HEK293 (cell line): ENCODE measurements at regions not wholly inside any gene's neighbourhood (a gene's known extent, or its start where the extent isn't known, plus 50 kb on each side); places are given as distances from the start of the nearest gene placed in this dataset.

ENCODE experiments used
- CTCF ChIA-PET: fragments of 350-600 bp; formaldehyde crosslinking; extraction: SDS; loops from one replicate; lab custom pipeline; 2021; ENCODE audit warnings: antibody characterized with exemption; lab: Yijun Ruan, JAX
- POLR2A ChIA-PET: fragments of 300-600 bp; formaldehyde crosslinking; extraction: SDS; loops from one replicate; lab custom pipeline; 2020; ENCODE audit warnings: antibody characterized with exemption, inconsistent platforms; lab: Yijun Ruan, JAX
- H3K27ac ChIP-seq: fragments of 200-500 bp; sonication (Bioruptor generic); 2 replicates; pipeline ENCODE4 v1.5.1; 2014; ENCODE audit warnings: low read depth, low read length, control low read depth, inconsistent platforms; ENCODE audit errors: extremely low read depth
- H3K36me3 ChIP-seq, 2 experiments: fragments of 200-500 bp in 1 of 2; sonication (Bioruptor generic) in 1 of 2; 1 replicate in 1 of 2; 2 replicates in 1 of 2; pipeline ENCODE4 v1.5.1; 2014 to 2017; ENCODE audit warnings: inconsistent platforms in 2 of 2, low read length in 2 of 2; ENCODE audit not compliant: control insufficient read depth in 2 of 2, insufficient read depth in 1 of 2
- H3K4me1 ChIP-seq: fragments of 200-500 bp; sonication (Bioruptor generic); 2 replicates; pipeline ENCODE4 v1.5.1; 2014; ENCODE audit warnings: mild to moderate bottlenecking, low read length, inconsistent platforms; ENCODE audit not compliant: control insufficient read depth, insufficient read depth
- H3K4me3 ChIP-seq: 2 replicates; pipeline ENCODE4 v1.5.1; 2011; ENCODE audit warnings: low read depth, mild to moderate bottlenecking, control low read depth, low read length, moderate library complexity
- H3K9me3 ChIP-seq: fragments of 200-500 bp; sonication (Bioruptor generic); 2 replicates; pipeline ENCODE4 v1.5.1; 2014; ENCODE audit warnings: low read depth, low read length, inconsistent platforms; ENCODE audit not compliant: control insufficient read depth, insufficient read depth
- PRDM1 ChIP-seq: fragments of 450-650 bp; formaldehyde crosslinking; IDR thresholded peaks from 2 replicates; pipeline ENCODE4; 2016; ENCODE audit warnings: missing biosample characterization, missing genetic modification characterization
- ZBTB17 ChIP-seq: fragments of 450-650 bp; formaldehyde crosslinking; IDR thresholded peaks from 2 replicates; pipeline ENCODE4 v1.5.1; 2016; ENCODE audit warnings: missing biosample characterization, missing genetic modification characterization
- ZNF10 ChIP-seq: fragments of 450-650 bp; formaldehyde crosslinking; IDR thresholded peaks from 2 replicates; pipeline ENCODE4 v1.5.1; 2017; ENCODE audit warnings: missing biosample characterization, missing genetic modification characterization
- ZNF202 ChIP-seq: fragments of 450-650 bp; formaldehyde crosslinking; IDR thresholded peaks from 2 replicates; pipeline ENCODE4 v1.5.1; 2016; ENCODE audit warnings: missing biosample characterization, missing genetic modification characterization, borderline replicate concordance
- ZNF404 ChIP-seq: fragments of 450-650 bp; formaldehyde crosslinking; IDR thresholded peaks from 2 replicates; pipeline ENCODE4 v1.5.1; 2017; ENCODE audit warnings: missing biosample characterization, missing genetic modification characterization
- ZNF416 ChIP-seq: fragments of 450-650 bp; formaldehyde crosslinking; IDR thresholded peaks from 2 replicates; pipeline ENCODE4 v1.5.1; 2016; ENCODE audit warnings: missing biosample characterization, missing genetic modification characterization
- ZNF677 ChIP-seq: fragments of 450-650 bp; IDR thresholded peaks from 2 replicates; pipeline ENCODE4 v1.5.0; 2018; ENCODE audit warnings: missing biosample characterization, mild to moderate bottlenecking, missing genetic modification characterization, moderate library complexity
- TF ChIP-seq, protein P1 (sequence below): fragments of 450-650 bp; formaldehyde crosslinking; conservative IDR thresholded peaks from 2 replicates; pipeline ENCODE4 v1.5.1; 2016; ENCODE audit warnings: low read depth, missing biosample characterization, missing genetic modification characterization
- TF ChIP-seq, protein P2 (sequence below): fragments of 450-650 bp; formaldehyde crosslinking; IDR thresholded peaks from 2 replicates; pipeline ENCODE4 v1.5.1; 2017; ENCODE audit warnings: missing biosample characterization, missing genetic modification characterization
- TF ChIP-seq, protein P3 (sequence below): fragments of 450-650 bp; IDR thresholded peaks from 2 replicates; pipeline ENCODE4 v1.5.1; 2018; ENCODE audit warnings: missing biosample characterization, missing genetic modification characterization
- TF ChIP-seq, protein P4 (sequence below): fragments of 450-650 bp; formaldehyde crosslinking; IDR thresholded peaks from 2 replicates; pipeline ENCODE4 v1.5.1; 2017; ENCODE audit warnings: missing biosample characterization, missing genetic modification characterization

DNA sequence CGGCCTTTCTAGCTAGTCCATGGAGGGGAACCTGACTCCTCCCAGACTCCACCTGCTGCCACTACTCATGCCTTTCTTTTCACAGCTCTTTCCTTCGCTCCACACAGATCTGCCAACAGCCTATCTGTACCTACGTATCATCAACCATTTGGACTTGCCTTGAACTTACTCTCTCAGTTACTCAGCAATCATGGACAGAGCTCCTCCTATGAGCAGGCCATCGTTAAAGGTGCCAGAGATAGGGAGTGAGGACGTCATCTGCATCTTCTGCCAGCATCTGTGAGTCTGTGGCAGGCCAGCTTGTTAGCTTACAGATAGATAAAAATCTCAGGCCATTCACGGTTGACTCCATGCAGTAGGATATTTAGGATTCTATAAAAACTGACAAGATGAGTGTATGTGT is 162.9 kb upstream of the ZBED5 start:
- Histone ChIP-seq H3K4me3 (no peak overlapping the region), H3K36me3 (no peaks in the 10 kb centered on the region), H3K4me1 (no peaks in the 10 kb centered on the region), H3K27ac (no peak overlapping the region), H3K9me3 (no peaks in the 10 kb centered on the region)
- TF ChIP-seq, protein P1, sequence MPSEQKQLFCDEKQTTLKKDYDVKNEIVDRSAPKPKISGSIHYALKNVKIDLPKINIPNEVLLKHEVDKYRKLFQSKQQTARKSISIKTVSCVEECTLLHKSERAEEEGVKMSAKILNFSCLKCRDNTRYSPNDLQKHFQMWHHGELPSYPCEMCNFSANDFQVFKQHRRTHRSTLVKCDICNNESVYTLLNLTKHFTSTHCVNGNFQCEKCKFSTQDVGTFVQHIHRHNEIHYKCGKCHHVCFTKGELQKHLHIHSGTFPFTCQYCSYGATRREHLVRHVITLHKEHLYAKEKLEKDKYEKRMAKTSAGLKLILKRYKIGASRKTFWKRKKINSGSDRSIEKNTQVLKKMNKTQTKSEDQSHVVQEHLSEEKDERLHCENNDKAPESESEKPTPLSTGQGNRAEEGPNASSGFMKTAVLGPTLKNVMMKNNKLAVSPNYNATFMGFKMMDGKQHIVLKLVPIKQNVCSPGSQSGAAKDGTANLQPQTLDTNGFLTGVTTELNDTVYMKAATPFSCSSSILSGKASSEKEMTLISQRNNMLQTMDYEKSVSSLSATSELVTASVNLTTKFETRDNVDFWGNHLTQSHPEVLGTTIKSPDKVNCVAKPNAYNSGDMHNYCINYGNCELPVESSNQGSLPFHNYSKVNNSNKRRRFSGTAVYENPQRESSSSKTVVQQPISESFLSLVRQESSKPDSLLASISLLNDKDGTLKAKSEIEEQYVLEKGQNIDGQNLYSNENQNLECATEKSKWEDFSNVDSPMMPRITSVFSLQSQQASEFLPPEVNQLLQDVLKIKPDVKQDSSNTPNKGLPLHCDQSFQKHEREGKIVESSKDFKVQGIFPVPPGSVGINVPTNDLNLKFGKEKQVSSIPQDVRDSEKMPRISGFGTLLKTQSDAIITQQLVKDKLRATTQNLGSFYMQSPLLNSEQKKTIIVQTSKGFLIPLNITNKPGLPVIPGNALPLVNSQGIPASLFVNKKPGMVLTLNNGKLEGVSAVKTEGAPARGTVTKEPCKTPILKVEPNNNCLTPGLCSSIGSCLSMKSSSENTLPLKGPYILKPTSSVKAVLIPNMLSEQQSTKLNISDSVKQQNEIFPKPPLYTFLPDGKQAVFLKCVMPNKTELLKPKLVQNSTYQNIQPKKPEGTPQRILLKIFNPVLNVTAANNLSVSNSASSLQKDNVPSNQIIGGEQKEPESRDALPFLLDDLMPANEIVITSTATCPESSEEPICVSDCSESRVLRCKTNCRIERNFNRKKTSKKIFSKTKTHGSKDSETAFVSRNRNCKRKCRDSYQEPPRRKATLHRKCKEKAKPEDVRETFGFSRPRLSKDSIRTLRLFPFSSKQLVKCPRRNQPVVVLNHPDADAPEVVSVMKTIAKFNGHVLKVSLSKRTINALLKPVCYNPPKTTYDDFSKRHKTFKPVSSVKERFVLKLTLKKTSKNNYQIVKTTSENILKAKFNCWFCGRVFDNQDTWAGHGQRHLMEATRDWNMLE (tag by site-specific recombination) = no peak
- TF ChIP-seq, protein P2, sequence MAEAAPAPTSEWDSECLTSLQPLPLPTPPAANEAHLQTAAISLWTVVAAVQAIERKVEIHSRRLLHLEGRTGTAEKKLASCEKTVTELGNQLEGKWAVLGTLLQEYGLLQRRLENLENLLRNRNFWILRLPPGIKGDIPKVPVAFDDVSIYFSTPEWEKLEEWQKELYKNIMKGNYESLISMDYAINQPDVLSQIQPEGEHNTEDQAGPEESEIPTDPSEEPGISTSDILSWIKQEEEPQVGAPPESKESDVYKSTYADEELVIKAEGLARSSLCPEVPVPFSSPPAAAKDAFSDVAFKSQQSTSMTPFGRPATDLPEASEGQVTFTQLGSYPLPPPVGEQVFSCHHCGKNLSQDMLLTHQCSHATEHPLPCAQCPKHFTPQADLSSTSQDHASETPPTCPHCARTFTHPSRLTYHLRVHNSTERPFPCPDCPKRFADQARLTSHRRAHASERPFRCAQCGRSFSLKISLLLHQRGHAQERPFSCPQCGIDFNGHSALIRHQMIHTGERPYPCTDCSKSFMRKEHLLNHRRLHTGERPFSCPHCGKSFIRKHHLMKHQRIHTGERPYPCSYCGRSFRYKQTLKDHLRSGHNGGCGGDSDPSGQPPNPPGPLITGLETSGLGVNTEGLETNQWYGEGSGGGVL = no peak
- TF ChIP-seq, protein P3, sequence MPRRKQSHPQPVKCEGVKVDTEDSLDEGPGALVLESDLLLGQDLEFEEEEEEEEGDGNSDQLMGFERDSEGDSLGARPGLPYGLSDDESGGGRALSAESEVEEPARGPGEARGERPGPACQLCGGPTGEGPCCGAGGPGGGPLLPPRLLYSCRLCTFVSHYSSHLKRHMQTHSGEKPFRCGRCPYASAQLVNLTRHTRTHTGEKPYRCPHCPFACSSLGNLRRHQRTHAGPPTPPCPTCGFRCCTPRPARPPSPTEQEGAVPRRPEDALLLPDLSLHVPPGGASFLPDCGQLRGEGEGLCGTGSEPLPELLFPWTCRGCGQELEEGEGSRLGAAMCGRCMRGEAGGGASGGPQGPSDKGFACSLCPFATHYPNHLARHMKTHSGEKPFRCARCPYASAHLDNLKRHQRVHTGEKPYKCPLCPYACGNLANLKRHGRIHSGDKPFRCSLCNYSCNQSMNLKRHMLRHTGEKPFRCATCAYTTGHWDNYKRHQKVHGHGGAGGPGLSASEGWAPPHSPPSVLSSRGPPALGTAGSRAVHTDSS (tag by site-specific recombination) = no peak
- no peak for TF ChIP-seq ZNF416
- TF ChIP-seq ZNF202 (tag by site-specific recombination) = no peak
- TF ChIP-seq ZNF677 (tag by site-specific recombination) = no peak
- TF ChIP-seq ZBTB17 (tag by site-specific recombination) = peak; percentile 83
- CTCF ChIA-PET = interaction anchor here (0.6 to 10.2 kb wide), 20 partner anchors 8 to 768 kb away, joined by 3 to 150 read pairs (median 4); no protein-coding TSS in a partner anchor
- POLR2A ChIA-PET = interaction anchor here (0.8 to 2.0 kb wide), 4 partner anchors 87 to 227 kb away, joined by 3 to 13 read pairs (median 4); partner anchors contain the start of gene EIF4G2

DNA sequence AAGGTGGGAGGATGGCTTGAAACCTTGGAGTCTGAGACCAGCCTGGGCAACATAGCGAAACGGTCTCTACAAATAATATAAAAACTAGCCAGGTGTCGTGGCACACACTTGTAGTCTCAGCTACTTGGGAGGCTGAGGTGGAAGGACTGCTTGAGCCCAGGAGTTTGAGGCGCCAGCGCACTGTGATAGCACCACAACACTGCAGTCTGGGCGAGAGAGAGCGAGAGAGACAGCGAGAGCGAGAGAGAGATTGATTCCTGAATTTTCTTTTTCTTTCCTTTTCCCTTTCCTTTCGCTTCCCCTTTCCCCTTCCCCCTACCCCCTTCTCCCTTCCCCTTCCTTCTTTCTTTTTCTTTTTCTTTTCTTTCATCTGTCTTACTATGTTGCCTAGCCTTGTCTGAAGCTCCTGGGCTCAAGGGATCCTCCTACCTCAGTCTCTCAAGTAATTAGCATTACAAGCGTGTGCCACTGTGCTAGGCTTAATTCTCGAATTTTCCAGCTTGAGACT is 162.4 kb upstream of the ZBED5 start:
- Histone ChIP-seq H3K36me3 (no peaks in the 10 kb centered on the region), H3K9me3 (no peaks in the 10 kb centered on the region), H3K27ac (no peak overlapping the region), H3K4me3 (no peak overlapping the region), H3K4me1 (no peaks in the 10 kb centered on the region)
- TF ChIP-seq, protein P4, sequence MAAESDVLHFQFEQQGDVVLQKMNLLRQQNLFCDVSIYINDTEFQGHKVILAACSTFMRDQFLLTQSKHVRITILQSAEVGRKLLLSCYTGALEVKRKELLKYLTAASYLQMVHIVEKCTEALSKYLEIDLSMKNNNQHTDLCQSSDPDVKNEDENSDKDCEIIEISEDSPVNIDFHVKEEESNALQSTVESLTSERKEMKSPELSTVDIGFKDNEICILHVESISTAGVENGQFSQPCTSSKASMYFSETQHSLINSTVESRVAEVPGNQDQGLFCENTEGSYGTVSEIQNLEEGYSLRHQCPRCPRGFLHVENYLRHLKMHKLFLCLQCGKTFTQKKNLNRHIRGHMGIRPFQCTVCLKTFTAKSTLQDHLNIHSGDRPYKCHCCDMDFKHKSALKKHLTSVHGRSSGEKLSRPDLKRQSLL (tag by site-specific recombination) = no peak
- TF ChIP-seq ZNF10 (no peak), ZNF404 (tag by site-specific recombination) (no peak), PRDM1 (tag by site-specific recombination) (peak; percentile 51; the same call in 1 of the 2 replicates)
- POLR2A ChIA-PET = interaction anchor here (0.8 to 2.0 kb wide), 3 partner anchors 86 to 226 kb away, joined by 4 to 13 read pairs (median 5); partner anchors contain the start of gene EIF4G2
- CTCF ChIA-PET = interaction anchor here (0.7 to 10.2 kb wide), 15 partner anchors 8 to 767 kb away, joined by 3 to 150 read pairs (median 4); no protein-coding TSS in a partner anchor
